Ammon's horn (tissue), 1 donor: ENCODE measurements at regions not wholly inside any gene's neighbourhood (a gene's known extent, or its start where the extent isn't known, plus 50 kb on each side); places are given as distances from the start of the nearest gene placed in this dataset.

Source experiments
- DNase-seq: peaks from one replicate; pipeline ENCODE4 v3.0.0-alpha.2; 2016; ENCODE audit warnings: low spot score

DNA sequence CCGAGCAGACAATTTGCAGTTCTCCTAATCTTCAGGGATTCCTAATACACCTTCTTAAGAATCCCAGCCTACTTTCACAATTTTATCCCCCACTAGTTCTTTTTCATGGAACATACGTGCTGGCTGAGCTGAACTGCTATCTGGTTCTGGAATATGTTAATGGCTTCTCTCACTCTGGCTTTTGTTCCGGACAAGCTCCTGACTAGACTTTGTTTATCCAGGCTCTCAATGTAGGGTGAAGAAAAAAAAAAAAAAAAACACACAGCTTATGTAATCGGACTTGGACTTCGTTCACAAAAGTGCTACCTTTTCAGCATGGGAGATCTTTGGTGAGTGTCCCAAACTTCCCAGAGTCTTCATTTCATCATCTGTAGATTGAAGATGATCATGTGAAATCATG is 555.4 kb upstream of the CPEB2 start:
- no peak for DNase-seq

DNA sequence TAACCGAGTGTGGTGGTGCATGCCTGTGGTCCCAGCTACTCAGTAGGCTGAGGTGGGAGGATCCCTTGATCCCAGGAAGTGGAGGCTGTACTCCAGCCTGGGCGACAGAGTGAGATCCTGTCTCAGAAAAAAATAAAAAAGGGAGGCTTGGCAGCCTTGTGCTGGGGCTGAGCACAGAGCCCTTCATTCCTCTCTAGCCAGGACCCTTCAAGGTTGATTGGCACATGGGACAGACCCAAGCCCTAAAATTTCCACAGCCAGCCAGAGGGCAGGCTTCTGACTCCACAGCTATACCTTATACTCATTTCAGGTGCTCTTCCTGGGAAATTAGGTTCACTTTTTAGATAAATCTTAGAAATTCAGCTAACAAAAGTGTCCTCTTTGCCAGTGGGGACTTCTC is 553.0 kb upstream of the CPEB2 start:
- no peak for DNase-seq

DNA sequence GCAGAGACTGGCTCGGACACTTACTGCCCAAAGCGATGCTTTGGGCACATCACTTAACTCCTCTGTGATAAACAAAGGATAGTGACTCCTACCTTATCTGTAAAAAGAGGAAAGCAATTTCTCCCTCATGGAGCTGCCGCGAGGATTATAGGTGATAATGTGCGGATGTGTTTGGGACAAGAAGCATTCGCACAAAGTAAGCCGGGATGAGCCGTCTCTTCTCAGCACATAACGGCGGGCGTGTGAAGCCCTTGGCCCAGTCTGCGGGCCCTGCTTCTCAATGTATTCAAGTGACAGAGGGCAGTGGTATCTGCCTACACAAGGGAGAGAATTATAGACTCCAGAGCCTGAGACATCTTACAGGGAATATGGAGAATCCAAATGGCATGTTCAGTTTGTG is 550.3 kb upstream of the CPEB2 start:
- no peak for DNase-seq

DNA sequence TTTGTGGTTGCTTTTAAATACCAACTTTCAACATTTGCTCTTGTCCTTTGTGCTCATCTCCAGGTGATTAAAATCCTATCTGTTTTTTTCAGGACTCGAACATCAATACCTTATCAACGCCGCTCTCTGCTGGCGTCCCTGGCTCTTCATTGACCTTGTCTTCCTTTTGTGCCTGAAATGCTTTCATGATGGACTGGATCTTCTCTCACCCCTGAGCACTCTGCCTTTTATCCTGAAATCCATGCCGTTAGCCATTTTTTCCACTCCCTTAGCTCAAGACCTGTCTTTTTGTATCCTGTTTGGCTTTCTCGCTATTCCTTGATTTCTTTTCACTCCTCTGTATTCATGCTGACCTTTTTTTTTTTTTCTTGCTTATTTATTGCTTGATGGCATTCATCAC is 549.5 kb upstream of the CPEB2 start:
- DNase-seq, result no peak

DNA sequence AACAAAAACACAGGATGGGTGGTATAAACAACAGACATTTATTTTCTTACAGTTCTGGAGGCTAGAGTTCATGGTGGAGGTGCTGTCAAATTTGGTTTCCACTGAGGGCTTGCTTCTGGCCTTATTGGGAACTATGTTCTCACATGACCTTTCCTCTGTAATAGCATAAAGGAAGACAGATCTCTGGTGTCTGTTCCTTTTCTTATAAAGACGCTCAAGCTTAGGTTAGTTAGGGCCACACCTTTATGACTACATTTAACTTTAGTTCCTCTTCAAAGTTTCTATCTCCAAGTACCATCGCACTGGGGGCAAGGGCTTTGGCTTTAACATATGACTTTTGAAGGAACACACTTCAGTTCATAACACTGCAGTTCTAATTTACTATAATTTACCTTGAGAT is 543.8 kb upstream of the CPEB2 start:
- DNase-seq, result no peak

DNA sequence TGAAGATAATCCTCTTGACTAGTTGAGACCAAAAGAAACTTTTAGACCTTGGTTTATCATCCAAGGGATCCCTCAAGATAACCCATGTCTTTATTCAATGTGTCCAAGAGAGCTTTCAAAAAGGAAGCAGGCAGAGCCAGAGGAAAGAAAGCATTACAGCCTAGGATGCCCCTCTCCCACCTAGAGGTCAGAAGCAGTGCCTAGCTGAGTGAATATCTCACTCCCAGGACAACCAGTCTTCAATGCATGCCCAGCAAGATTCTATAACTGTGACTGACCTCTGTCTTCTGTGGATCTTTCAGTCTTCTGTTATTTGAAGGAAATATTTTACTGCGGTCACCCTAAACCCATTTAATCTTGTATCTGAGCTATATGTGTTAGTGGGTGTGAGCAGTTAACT is 537.2 kb upstream of the CPEB2 start:
- no peak for DNase-seq

DNA sequence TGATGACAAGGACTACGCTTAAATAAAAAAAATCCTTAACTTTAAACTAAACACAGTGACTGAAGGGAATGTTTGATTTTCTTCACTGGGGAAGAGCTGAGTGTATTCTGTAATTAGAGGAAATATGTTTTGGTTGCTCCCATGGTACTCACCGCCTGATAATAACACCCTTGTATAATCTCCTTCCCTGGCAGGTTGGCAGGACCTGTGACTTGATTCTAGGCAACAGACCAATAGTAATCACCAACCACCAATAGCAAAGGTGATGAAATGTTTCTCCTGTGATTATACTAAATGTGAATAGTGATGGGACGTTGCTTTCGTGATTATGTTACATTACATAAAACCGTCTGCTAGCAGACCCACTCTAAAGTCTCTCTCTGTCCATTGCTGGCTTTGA is 536.8 kb upstream of the CPEB2 start:
- no peak for DNase-seq

DNA sequence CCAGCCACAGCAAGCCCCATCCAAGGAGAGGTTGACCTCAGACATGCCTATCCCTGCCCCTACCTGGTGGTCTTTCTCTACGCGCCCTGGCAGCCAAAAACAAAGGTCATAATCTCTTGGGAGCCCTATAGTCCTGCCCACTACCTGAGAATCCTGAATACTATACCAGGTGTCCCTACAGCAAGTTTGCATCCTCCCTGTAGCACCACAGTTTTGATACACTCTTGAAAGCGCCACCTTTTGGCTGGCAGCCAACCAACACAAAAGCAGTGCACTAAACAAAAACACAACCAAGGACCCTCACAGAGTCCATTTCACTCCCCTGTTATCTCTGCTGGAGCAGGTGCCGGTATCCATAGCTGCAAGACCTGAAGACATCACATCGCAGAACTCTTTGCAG is 523.8 kb upstream of the CPEB2 start:
- DNase-seq, result no peak

DNA sequence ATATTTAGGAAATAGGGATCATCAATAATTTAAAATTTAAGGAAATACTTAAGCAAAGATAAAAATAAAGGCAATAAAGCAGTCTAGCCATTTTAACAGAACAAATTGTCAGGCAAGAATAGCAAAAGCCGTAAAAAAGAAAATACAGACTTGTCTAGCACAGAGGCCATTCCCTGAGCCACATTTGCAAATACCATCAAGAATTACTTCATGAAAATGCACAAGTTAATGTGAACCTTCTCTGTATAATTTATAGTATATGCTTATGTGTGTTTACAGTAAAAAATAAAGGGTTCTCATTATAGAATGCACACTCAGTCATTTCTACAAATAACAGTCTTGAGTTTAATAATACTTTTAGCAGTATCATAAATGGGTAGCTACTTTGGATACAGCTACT is 505.9 kb upstream of the CPEB2 start:
- DNase-seq, result no peak

DNA sequence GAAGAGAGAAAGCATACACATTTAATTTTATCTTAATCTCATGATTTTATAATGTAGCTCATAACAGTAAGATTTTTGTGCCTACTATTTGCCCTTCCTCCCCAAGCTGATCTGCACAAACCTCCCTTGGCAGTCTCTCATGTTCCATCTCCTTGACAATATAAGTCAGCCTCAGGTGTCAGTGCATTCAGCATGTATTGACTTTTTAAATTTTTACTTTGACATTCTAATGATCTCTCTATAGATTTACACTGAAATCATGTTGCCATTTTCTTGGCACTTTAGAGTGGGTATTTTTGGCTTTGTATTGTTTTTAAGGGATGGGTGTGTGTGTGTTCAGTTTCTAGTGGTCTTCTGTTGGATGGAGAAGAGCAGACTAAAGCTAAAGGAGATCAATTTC is 505.3 kb upstream of the CPEB2 start:
- no peak for DNase-seq

DNA sequence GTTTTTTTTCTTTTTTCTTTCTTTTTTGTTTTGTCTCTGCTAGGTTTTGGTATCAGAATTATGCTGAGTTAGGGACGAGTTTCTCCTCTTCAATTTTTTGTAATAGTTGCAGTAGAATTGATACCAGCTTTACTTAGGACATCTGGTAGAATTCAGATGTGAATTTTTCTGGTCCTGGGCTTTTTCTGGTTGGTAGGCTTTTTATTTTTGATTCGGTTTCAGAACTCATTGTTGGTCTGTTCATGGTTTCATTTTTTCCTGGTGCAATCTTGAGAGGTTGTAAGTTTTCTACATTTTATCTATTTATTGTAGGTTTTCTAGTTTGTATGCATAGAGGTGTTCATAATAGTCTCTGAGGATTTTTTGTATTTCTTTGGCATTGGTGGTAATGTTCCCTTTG is 498.1 kb upstream of the CPEB2 start:
- no peak for DNase-seq

DNA sequence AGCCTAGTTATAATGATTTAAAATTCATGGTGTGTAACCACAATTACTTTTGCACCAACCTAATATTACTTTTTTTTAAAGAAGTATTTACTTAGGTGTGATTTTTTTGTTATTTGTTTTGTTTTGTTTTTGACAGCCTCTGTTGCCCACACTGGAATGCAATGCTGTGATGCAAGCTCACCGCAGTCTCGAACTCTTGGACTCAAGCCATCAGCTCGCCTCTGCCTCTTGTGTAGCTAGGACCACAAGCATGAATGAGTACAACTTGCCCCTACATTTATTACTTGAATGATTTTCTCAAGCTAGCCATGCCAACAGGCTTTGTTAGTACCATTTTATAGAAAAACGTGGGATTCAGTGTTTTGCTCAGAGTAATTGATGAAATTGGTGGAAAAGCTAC is 488.8 kb upstream of the CPEB2 start:
- no peak for DNase-seq

DNA sequence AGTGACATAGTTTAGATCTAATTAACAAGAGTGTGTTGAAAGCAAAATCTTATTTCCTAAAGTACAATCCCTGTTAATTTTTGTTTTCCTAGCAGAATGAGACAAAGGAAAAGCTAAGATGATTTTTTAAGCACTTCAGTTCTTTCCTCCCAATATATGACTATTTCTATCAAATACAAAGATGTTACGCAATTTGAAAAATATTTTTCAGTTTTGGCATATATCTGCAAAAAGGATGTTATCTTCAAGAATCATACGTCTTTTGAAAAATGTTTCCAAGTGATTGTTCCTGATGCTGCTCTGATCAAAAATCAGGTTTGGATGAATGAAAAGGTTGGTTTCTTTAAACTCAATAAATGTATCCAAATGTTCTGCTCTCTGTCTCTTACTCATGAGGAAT is 486.7 kb upstream of the CPEB2 start:
- no peak for DNase-seq

DNA sequence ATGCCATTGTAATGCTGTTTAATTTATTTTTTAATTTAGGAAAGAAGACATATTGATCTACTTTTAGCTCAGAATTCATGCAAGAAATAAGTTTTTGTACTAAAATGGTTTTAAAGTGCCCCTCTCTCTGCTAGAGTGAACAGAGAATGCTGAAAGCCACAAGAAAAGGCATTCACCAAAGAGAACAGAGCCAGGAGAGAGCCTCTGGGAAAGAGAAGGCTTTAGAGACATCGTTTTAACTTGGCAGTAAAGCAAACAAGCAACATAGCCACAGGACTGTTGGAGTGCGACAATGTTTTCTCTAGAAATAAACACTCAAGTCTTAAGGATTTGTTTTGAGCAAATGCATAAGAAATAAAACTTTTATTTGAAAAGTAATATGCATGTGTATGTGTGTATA is 484.1 kb upstream of the CPEB2 start:
- peak; percentile 14 for DNase-seq

DNA sequence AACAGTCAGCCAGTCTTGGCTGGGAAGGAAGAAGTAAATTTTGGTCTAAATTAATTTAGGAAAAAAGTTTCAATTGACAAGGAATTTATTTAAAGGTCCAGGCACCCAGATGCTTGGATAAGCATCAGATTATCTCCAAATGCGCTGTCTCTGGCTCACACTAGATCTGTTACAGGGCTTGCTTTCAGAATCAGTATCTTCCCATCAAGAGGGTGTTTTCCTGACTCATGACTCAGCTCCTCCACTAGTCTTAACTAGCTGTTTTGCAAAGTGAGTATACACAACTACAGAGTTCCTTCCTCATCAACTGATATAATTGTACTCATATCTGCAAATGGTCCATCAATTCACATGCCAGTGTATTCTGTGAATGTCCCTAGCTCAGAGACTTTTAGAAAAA is 482.1 kb upstream of the CPEB2 start:
- no peak for DNase-seq

DNA sequence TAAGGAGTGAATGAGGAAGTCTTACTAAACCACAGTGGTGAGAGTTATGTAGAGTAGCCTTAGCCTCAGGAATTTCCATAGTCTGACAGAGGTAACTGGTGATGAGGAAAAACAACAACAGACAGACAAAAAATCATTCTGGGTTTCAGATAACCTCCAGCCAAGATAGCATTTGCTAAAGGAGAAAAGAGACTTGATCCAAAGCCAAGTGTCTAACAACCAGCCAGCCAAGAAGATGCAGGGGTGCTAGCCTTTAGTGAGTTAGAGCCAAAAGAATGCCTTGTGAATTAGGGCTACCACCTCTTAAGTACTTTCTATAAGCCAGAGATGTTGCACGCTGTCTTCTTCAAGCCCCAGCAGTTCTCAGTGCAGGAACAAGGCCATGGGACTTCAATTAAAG is 478.0 kb upstream of the CPEB2 start:
- no peak for DNase-seq

DNA sequence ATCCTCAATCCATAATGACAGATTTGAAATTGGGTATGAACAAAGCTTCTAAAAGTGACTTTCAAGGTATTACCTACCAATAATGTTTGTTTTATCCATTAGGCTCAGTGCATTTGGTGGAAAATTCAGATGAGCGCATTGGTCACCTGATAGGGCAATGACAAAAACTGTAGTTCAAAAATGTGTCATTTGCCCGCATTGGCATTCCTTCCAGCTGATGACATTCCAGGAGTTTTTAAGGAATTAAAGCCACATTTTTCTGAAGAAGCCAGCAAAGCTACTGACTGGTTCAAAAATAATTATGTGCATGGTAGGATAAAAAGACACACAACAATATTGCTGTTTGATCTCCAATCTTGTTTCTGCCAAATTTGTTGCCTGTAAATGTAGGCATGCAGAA is 473.4 kb upstream of the CPEB2 start:
- no peak for DNase-seq

DNA sequence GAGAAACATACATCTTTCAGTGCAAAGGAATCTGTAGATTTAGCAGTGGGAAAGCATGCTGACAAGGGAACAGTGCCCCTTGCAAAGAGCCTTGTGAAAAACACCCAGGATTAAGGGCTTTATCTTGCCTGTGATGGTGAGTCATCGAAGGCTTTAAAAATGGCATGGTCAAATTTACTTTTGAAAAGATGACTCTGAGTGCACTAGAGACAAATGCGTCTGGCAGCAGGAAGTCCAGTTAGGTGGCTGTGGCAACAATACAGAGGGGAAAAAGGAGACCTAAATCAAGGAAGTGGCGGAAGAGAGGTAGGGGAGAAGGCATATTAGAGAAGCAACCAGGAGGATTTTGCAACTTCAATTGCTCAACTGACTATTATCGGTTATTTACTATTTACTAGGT is 472.6 kb upstream of the CPEB2 start:
- no peak for DNase-seq

DNA sequence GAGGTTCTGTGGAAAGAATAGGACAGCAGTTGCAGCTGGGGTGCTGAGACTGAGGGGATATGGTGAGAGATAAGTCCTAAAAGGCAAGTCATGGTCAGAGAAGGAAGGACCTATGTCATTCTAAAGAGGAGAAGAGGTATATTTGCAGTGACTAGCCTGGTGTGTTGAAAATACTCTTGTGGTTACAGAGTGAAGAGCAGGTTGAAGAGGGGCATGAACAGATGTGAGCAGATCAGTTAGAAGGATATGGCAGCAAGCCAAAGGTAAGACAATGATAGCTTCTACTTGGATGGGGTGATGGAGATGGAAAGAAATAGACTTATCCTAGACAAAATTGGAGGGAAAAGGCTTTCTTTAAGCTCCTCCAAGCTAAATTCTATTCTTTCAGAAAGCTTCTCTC is 469.8 kb upstream of the CPEB2 start:
- DNase-seq, result no peak

DNA sequence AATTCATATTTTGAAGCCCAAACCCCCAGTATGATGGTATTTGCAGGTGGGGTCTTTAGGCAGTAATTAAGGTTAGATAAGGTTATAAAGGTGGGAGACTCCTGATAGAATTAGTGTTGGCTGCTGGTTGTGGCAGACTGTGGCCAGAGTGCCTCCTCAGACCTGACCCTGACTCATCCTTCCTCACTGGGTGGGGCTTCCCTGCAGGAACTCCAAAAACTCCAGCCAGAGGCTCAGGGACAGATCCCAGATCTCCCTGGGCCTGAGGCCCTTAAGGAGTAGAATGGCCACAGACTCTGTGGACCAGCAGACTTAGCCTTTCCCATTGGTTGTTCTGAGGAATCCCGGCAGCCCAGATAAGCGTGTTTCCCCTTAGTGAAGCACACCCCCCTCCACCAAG is 463.0 kb upstream of the CPEB2 start:
- DNase-seq, result no peak

DNA sequence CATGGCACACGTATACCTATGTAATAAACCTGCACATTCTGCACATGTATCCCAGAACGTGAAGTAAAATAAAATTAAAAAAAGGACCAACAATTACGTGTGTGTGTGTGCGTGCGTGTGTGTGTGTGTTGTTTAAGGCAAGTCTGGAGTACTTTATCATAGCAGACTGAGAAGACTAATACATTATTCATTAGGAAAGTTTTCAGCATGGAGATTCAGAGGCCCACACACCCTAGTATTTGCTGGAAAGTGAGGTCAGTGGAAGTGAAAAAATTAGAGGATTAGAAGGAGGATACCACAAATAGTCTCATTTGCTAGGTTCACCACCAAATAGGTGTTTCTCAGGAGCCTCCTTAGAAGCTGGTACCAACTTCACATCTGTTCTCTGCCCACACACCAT is 457.1 kb upstream of the CPEB2 start:
- DNase-seq, result no peak

DNA sequence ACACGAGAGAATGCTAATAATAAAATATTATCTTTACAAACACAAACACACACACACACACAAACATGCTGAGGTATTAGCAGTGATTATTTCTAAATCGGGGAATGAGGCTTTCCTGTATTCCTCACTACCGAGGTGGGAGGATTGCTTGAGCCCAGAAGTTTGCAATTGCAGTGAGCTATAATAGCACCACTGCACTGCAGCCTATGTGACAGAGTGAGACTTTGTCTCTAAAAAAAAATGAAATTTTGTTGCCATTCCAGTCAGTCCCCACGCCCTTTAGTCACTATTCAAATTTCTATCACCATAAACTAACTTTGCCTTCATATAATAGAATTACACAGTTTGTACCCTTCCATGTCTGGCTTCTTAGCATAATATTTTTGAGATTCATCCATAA is 456.5 kb upstream of the CPEB2 start:
- DNase-seq, result no peak

DNA sequence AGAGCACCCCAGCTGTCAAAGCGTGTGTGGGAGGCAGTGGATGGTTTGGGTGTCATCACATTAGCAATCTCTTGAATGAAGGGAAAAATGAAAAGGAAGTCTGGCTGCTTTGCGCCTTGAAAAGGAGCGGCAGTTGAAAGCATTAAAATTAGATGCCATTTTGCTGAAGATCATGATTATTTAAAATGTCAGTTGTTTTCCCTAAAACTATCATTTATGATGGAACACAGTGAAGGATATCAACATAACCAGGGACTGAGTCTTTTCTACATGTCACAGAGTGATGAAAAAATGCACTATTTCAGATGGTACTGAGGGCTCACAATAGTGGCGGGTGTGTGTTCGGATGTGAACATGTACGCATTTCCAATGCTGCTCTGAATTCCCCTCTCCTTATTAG is 450.2 kb upstream of the CPEB2 start:
- no peak for DNase-seq

DNA sequence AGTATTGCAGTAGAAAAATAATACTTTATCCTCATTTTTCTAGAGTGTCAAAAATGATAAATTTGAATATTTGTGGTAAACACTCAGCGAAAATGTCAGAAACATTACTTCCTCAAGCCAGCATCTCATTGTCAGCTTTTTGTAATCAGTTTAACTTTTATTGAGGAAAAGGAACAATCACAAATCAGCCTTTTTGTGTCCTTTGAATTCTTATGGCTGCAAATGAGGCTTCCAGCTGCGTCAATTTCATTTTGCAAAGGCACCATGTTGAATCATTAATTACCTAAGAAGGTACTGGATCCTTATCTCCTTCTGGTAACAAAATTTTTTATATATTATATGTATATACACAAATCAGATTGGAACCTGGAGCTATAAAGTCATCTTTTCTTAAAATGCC is 442.6 kb upstream of the CPEB2 start:
- no peak for DNase-seq

DNA sequence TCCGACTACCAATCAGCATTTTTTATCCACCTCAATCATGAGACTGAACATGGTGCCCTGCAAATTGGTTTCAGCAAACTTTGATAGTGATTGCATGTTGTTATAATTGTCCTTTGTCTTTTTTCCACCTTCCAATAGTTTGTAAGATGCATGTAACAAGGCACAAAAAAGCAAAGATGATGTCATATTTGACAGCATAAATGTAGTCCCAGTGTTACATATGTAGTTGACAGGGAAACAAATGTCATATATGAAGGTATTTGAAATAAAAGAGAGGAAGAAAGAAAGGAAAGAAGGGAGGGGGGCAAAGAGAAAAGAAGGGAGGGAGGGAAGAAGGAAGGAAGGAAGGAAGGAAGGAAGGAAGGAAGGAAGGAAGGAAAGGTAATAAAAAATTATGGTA is 441.7 kb upstream of the CPEB2 start:
- no peak for DNase-seq

DNA sequence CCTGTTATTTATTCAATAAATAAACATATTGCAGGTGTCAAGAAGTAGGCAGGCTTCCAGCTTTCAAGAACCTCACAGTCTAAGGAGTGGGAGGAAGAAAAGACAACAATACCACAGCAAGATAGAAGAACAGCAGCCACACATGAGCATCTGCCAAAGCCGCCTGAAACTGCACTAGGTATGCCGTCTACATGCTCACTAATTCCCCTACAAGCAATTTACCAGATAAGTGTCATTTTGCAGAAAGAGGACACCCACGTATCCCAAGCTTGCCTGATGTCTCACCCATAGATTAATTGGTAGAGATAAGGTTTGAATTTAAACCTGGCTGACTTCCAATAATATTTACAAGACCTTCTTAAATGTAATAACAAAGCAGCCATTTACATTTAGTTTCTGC is 439.4 kb upstream of the CPEB2 start:
- DNase-seq, result no peak
